ENCODE measurements at regions not wholly inside any gene's neighbourhood (a gene's known extent, or its start where the extent isn't known, plus 50 kb on each side); places are given as distances from the start of the nearest gene placed in this dataset.
"Not testable (repeated sequence)": the region's sequence is repeated elsewhere in the genome, so short reads cannot be mapped to it uniquely, and the experiment has no call there.

- DNase-seq (ENCODE audit: low spot score): no peak
Observed at GRCh38 chrX:122344816-122345215, 839.3 kb upstream of the GRIA3 start.

DNA sequence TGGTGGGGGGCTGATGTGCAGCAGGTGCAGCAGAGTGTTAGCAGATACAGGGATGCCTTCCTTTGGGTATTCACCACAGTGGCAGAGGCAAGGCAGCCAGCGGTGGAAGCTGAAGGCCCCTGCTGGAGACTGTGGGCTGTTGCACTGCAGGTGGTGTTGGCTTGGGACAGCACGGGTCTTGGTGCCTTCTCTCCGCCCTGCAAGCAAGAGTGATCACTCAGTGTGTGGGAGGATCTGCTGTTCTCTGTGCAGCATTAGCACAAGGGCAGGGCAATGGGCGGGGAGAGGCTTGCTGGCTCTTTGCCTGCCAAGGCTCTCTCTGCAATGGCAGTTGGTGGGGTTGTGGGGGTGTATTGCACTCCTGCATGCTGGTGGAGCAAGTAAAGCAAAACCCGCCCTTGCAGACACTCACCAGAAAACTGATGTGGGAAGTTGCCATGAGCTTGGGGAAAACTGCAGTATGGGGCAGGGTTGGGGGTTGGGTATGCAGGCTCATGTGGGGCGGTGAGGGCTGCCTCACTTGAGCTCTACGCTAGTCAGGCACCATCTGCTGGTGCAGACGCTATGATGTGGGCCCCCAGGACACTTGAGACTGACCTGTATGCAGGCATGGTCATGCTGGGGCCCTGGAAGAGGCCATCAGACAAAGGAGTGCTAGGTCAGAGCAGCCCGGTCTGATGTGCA lies 820.8 kb upstream of the GRIA3 start:
- DNase-seq (ENCODE audit: low spot score): no peak

DNA sequence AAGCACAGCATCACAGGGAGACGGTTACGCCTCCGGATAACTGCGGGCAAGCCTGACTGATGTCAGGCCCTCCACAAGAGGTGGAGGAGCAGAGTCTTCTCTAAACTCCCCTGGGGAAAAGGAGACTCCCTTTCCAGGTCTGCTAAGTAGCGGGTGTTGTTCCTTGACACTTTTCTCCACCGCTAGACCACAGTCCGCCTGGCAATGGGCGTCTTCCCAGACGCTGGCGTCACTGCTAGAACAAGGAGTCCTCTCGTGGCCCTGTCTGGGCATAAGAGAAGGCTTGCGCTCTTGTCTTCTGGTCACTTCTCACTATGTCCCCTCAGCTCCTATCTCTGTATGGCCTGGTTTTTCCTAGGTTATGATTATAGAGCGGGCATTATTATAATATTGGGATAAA lies 808.5 kb upstream of the GRIA3 start:
- not testable (repeated sequence) for DNase-seq (ENCODE audit: low spot score)

GRCh38 chrX:122389005-122389404 lies 795.1 kb upstream of the GRIA3 start:
- no peak for DNase-seq (ENCODE audit: low spot score)

DNA sequence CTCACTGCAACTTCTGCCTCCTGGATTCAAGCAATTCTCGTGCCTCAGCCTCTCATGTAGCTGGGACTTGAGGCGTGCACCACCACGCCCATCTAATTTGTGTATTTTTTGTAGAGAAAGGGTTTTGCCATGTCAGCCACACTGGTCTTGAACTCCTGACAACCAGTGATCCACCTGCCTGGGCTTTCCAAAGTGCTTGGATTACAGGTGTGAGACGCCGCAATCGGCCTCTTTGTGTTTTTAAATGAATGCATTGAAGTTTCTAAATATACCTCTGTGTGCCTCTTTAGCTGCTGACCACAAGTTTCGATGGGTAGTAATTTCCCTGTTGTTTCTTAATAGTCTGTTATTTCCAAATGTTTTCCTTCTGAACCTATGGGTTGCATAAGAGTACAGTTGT lies 765.3 kb upstream of the GRIA3 start:
- no peak for DNase-seq (ENCODE audit: low spot score)

DNA sequence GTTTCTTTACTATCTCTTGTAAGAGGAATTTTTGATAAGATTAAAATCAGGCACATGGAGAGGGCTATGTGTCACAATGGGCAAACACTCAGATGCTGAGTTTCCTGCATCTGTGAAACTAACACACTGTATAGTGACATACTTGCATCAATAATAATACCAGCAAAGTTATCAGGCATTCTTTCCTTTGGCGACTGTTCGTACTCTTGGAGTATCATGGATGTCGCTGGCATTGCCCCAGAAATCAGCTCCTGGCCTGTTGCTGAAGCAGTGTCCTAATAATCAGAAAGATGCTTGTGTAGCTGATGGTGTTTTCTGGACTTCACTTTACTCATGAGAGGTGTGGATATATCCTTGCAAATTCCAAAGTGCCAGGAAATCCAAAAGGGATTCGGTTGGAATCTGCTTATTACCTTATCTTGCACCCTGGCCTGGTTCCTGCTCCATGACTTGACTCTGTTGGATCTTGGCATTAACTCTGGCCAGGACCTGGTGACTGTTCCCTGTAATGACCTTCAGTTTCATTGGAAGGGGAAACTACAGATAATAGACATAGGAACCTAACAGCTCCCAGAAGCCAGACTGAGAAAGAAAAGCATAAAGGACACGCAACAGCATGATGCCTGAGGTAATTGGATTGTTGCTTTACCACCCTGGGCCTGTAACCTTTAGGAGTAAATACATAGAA lies 762.5 kb upstream of the GRIA3 start:
- DNase-seq (ENCODE audit: low spot score): no peak

DNA sequence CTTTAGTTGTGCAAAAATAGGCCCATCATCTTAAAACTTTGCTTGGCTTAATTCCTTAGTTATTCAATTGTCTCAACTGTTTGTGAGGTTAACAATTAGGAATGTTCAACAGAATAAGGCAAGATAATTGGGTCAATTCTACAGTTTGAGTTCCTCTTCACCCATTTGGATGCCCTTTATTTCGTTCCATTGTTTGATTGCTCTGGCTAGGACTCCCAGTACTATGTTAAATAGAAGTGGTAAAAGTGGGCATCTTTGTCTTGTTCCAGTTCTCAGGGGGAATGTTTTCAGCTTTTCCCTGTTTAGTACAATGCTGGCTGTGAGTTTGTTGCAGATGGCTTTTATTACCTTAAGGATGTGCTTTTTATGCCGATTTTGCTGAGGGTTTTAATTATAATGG lies 761.5 kb upstream of the GRIA3 start:
- no peak for DNase-seq (ENCODE audit: low spot score)

DNA sequence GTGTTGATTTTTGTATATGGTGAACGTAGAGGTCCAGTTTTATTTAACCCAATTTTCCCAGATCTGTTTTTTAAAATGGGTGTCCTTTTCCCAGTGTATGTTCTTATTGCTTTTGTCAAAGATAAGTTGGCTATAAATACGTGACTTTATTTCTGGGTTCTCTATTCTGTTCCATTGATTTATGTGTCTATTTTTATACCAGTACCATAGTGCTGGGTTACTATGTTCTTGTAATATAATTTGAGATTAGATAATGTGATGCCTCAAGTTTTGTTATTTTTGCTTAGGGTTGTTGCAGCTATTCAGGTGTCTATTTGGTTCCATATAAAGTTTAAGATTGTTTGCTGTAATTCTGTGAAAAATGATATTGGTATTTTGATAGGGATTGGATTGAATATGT lies 749.1 kb upstream of the GRIA3 start:
- DNase-seq (ENCODE audit: low spot score): no peak

DNA sequence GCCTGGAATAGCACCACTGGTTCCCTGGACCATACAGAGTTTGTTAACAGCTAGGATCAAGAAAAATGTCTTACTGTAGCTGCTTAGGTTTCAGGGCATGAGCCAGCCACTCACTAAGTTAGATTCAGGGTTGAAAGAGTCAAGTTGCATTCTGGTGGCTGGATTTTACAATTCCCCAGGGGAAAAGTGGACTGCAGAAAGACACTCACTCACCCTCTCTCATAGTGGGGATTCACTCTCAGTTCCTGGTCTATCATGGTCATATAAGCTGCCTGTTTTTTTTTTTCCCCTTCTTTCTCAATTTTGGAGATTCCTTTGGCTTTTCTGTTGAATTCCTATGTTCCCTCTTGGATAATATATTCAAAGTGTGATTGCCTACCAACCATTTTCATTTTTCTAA lies 744.2 kb upstream of the GRIA3 start:
- peak; percentile 10 for DNase-seq (ENCODE audit: low spot score)

- DNase-seq (ENCODE audit: low spot score): no peak
Observed at GRCh38 chrX:122440832-122441231, 743.2 kb upstream of the GRIA3 start.

DNA sequence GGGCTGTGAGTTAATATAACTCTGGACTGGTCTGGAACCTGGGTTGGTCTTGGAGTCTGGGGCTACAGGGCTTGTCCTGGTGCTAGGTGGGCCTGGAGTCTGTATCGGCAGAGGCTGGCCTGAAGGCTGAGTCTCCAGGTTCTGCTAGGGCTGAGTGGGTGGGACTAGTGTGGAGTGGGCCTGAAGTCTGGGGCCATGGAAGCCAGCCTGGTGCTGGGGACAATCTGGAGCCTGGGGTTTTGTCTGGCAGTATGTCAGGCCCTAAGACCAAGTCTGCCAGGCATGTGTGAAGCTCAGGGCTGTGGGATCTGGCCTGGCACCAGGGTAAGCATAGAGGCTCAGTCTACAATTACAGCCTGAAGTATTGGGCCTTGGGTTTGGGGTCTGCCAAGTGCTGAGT lies 742.6 kb upstream of the GRIA3 start:
- DNase-seq (ENCODE audit: low spot score): no peak

GRCh38 chrX:122445466-122445865 lies 738.6 kb upstream of the GRIA3 start:
- no peak for DNase-seq (ENCODE audit: low spot score)

- no peak for DNase-seq (ENCODE audit: low spot score)
Observed at GRCh38 chrX:122464341-122464740, 719.7 kb upstream of the GRIA3 start.

DNA sequence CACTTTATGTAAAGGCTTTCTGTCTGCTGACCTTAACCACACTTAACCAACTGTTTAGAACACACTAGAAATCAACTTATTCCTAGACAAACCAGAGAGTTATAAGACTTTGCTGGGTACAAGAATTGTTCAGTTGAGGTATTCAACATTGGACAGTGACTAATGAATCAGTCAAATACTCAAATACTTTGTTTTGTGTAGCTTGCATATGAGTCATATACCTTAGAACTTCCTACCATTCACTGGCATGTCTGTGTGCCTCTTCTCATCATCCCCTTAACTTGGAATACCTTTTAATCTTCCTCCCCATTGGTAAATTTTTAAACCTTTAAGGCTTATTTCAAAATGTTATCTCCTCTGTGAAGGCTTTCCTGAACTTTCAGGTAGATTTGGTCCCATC lies 708.8 kb upstream of the GRIA3 start:
- no peak for DNase-seq (ENCODE audit: low spot score)

DNA sequence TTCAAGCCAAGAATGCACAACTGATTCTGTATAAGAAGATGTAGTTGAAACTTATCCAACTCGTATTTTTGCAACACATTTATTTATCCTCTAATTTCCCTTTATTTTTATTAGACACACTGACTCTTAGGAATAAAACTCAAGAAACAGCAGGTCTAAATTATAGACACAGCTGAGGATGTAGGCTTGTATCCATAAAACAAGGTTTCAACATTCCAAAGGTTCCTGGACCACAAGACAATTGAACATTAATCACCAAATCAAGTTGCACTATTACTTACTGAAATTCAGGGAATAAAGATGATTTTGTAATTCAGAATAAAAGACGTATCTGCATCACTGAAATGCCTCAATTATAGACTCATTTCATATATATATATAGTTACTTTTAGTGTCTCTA lies 683.5 kb upstream of the GRIA3 start:
- no peak for DNase-seq (ENCODE audit: low spot score)

DNA sequence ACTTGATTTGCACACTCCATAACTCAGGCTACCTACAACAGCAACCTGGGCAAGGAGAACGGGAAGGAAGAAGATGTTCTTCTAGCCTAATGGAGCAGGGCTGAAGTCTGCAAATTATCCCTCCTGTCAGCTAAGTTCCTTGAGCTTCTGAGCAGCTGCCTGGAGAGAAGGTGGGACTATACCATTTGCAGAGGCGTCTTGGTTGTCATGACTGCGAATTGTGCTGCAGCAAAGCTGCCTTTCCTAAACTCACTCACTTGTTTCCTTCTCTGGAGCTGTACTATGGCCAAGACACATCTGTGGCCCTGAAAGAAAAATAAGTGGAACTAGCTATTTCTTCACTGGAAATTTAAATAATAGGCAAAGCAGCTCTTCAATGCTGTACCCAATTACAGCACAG lies 682.4 kb upstream of the GRIA3 start:
- no peak for DNase-seq (ENCODE audit: low spot score)

GRCh38 chrX:122504026-122504425 lies 680.1 kb upstream of the GRIA3 start:
- DNase-seq (ENCODE audit: low spot score): no peak

- peak; percentile 10 for DNase-seq (ENCODE audit: low spot score)
Observed at GRCh38 chrX:122512561-122513072, 671.5 kb upstream of the GRIA3 start.

- no peak for DNase-seq (ENCODE audit: low spot score)
Observed at GRCh38 chrX:122517786-122518185, 666.3 kb upstream of the GRIA3 start.

DNA sequence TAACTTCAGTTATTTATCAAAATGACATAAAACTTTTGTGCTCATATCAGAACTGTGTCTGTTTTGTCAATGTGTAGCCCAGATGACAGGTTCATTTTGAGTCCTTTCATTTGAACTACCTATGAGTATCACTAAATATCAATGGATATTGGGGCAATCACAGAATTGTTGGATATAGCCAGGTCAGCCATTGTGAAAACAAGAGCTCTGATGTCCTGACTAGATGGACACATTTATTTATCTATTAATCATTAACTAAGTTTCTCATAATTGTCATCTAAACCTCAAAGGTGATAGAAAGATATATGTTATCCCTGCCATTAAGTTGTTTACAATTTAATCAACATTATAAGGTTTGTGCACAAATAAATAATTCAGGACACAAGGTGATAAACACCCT lies 638.3 kb upstream of the GRIA3 start:
- no peak for DNase-seq (ENCODE audit: low spot score)

DNA sequence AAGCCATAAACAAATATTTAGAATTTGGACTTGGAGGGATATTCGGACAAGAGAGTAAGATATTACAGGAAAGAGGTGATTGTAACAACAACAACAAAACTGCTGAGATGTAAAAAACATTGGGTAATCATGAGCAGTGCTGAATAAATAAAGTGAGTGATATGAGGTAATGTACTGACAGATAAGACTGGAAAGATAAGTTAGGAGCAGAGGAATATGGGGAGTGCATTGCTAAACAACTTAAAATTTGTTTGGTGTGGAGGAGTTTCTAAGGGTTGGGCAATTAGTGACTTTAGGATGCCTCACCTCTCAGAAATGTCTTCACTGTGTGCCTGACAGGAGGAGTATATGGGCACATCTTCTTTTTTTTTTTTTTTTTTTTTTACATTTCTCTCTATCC lies 637.8 kb upstream of the GRIA3 start:
- no peak for DNase-seq (ENCODE audit: low spot score)

DNA sequence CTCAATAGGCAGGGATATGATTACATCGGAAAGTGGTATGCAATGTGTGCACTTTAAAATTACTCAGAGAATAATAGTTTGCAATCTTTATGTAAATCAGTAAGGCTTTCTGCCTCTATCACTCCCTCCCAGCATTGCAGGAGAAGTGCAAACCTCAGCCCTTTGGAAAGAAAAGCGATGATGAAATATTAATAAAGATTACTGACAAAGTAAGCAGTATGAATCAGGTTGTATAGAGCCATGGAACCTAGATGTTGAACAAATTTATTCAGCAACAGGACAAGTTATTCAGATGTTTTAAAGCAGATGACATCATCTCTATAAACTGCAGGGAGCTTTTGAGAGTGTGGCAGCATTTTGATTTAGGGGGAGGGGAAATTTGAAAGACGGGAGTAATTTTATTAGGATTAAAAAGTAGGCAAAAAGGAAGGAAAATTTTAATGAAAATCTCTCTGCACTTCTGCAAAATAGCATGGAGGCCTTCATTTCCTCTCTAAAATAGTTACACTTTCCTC lies 631.7 kb upstream of the GRIA3 start:
- no peak for DNase-seq (ENCODE audit: low spot score)

GRCh38 chrX:122555925-122556324 lies 628.2 kb upstream of the GRIA3 start:
- DNase-seq (ENCODE audit: low spot score): no peak

DNA sequence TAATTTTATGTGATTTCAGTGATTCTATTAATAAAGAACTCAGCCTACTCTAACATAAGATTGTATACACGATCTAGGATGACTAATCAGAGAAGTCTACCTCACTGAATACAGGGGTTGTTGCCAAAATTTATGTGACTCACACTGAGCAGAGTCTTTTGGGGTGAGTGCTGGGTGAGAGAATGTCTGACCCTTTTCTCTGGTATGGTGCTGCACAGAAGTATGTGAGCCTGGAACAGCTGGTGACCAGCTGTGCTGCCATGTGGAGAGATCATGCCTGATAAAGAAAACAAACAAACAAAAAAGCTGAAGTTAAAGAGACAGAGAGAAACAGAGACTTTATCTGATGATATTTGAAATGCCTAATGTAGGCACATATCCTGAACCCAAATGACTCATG lies 618.1 kb upstream of the GRIA3 start:
- DNase-seq (ENCODE audit: low spot score): peak; percentile 72
